ENCODE measurements at regions not wholly inside any gene's neighbourhood (a gene's known extent, or its start where the extent isn't known, plus 50 kb on each side); places are given as distances from the start of the nearest gene placed in this dataset.

- TF ChIP-seq POLR2A (IDR thresholded peaks at IDR 0.05) (no peak), CTCF (IDR thresholded peaks at IDR 0.05) (no peak), EP300 (IDR thresholded peaks at IDR 0.05) (no peak)
- peaks cover 0 to 5% (median 1%) of the 10 kb centered on the region in 4 donors for H3K4me1 ChIP-seq
- H3K27me3 ChIP-seq = no peaks in the 10 kb centered on the region
- ATAC-seq (ENCODE audit: low FRiP score in 2 of 2) = peak in 1 of 2 donors; percentile 41
- no peaks in the 10 kb centered on the region for H3K36me3 ChIP-seq
- no peak overlapping the region for H3K27ac ChIP-seq
- DNase-seq = no peak
- 66 to 67% methylated on average over 5 of the region's 5 CpGs for WGBS, 2 donors
- no peaks in the 10 kb centered on the region for H3K9me3 ChIP-seq
- H3K4me3 ChIP-seq = no peak overlapping the region
Observed at GRCh38 chr14:85413836-85414526, 116.0 kb upstream of the FLRT2 start.

GRCh38 chr14:85415015-85415712, 114.8 kb upstream of the FLRT2 start:
- no peaks in the 10 kb centered on the region for H3K9me3 ChIP-seq
- peak; percentile 78 to 98 for ATAC-seq (ENCODE audit: low FRiP score in 2 of 2)
- peaks cover 0 to 5% (median 1%) of the 10 kb centered on the region in 4 donors for H3K4me1 ChIP-seq
- H3K27me3 ChIP-seq = no peaks in the 10 kb centered on the region
- no peaks in the 10 kb centered on the region for H3K36me3 ChIP-seq
- H3K4me3 ChIP-seq = no peak overlapping the region
- TF ChIP-seq POLR2AphosphoS5 (IDR thresholded peaks at IDR 0.05) (no peak), POLR2A (IDR thresholded peaks at IDR 0.05) (no peak), CTCF (IDR thresholded peaks at IDR 0.05) (no peak), EP300 (IDR thresholded peaks at IDR 0.05) (no peak)
- DNase-seq = peak in 1 of 2 donors; percentile 24
- no peak overlapping the region for H3K27ac ChIP-seq
- WGBS, 2 donors = 76 to 78% methylated on average over 13 of the region's 13 CpGs

GRCh38 chr14:85416771-85417170, 113.2 kb upstream of the FLRT2 start:
- no peak overlapping the region for H3K4me3 ChIP-seq
- ATAC-seq (ENCODE audit: low FRiP score in 2 of 2) (peak in 1 of 2 donors; percentile 36), DNase-seq (no peak)
- H3K9me3 ChIP-seq = no peaks in the 10 kb centered on the region
- H3K36me3 ChIP-seq = no peaks in the 10 kb centered on the region
- H3K27ac ChIP-seq = no peak overlapping the region
- H3K4me1 ChIP-seq = peaks cover 0 to 5% (median 1%) of the 10 kb centered on the region in 4 donors
- H3K27me3 ChIP-seq = no peaks in the 10 kb centered on the region
- 12 to 13% methylated on average over 2 of the region's 2 CpGs for WGBS, 2 donors
- no peak for TF ChIP-seq POLR2AphosphoS5 (IDR thresholded peaks at IDR 0.05)
- TF ChIP-seq EP300 (IDR thresholded peaks at IDR 0.05) = no peak
- no peak for TF ChIP-seq POLR2A (IDR thresholded peaks at IDR 0.05)
- TF ChIP-seq CTCF (IDR thresholded peaks at IDR 0.05) = no peak

GRCh38 chr14:85417396-85417795, 112.5 kb upstream of the FLRT2 start:
- no peak overlapping the region for H3K27ac ChIP-seq
- peaks cover 0 to 5% (median 1%) of the 10 kb centered on the region in 4 donors for H3K4me1 ChIP-seq
- ATAC-seq (ENCODE audit: low FRiP score in 2 of 2) = no peak
- 45 to 59% methylated on average over 2 of the region's 2 CpGs for WGBS, 2 donors
- H3K9me3 ChIP-seq = no peaks in the 10 kb centered on the region
- H3K27me3 ChIP-seq = no peaks in the 10 kb centered on the region
- DNase-seq = no peak
- no peak overlapping the region for H3K4me3 ChIP-seq
- no peaks in the 10 kb centered on the region for H3K36me3 ChIP-seq
- no peak for TF ChIP-seq POLR2A (IDR thresholded peaks at IDR 0.05)
- TF ChIP-seq EP300 (IDR thresholded peaks at IDR 0.05) = no peak
- TF ChIP-seq CTCF (IDR thresholded peaks at IDR 0.05) = no peak
- TF ChIP-seq POLR2AphosphoS5 (IDR thresholded peaks at IDR 0.05) = no peak

All from upper lobe of left lung (tissue), 6 donors.